ENCODE measurements at regions not wholly inside any gene's neighbourhood (a gene's known extent, or its start where the extent isn't known, plus 50 kb on each side); places are given as distances from the start of the nearest gene placed in this dataset.

GRCh38 chr7:156450473-156450872 lies 190.1 kb upstream of the RNF32 start:
- no peak for TF ChIP-seq GATA2 (IDR thresholded peaks at IDR 0.05; ENCODE audit: low read depth, low read length)
- TF ChIP-seq GATA3 (IDR thresholded peaks at IDR 0.05; ENCODE audit: low read depth, low read length) = no peak

All from SH-SY5Y (cell line).